Panc1 (cell line): ENCODE measurements at regions not wholly inside any gene's neighbourhood (a gene's known extent, or its start where the extent isn't known, plus 50 kb on each side); places are given as distances from the start of the nearest gene placed in this dataset.

Experiments used
- POLR2AphosphoS5 ChIP-seq: IDR thresholded peaks from 2 replicates; pipeline ENCODE4 v1.6.1; 2012; ENCODE audit warnings: mild to moderate bottlenecking, low read depth, low read length, moderate library complexity
- TF ChIP-seq, protein P1 (sequence below): fragments of 450-650 bp; IDR thresholded peaks from 2 replicates; pipeline ENCODE4 v1.5.1; 2017; ENCODE audit warnings: mild to moderate bottlenecking

DNA sequence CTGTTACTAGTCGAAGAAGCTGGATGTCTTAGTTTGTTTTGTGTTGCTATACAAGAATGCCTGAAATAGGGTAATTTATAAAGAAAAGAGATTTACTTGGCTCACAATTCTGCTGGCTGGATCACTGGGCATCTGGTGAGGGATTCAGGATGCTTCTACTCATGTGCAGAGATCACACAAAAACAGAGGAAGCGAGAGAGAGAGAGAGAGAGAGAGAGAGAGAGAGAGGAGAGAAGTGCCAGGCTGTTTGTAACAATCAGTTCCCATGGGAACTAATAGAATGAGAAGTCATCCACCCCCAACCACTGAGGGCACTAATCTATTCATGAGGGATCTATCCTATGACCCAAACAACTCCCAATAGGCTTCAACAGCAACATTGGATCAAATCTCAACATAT is 66.2 kb upstream of the FAM9A start:
- TF ChIP-seq, protein P1, sequence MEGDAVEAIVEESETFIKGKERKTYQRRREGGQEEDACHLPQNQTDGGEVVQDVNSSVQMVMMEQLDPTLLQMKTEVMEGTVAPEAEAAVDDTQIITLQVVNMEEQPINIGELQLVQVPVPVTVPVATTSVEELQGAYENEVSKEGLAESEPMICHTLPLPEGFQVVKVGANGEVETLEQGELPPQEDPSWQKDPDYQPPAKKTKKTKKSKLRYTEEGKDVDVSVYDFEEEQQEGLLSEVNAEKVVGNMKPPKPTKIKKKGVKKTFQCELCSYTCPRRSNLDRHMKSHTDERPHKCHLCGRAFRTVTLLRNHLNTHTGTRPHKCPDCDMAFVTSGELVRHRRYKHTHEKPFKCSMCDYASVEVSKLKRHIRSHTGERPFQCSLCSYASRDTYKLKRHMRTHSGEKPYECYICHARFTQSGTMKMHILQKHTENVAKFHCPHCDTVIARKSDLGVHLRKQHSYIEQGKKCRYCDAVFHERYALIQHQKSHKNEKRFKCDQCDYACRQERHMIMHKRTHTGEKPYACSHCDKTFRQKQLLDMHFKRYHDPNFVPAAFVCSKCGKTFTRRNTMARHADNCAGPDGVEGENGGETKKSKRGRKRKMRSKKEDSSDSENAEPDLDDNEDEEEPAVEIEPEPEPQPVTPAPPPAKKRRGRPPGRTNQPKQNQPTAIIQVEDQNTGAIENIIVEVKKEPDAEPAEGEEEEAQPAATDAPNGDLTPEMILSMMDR: no peak
- TF ChIP-seq POLR2AphosphoS5: no peak
